B cell (primary cell): ENCODE measurements at regions not wholly inside any gene's neighbourhood (a gene's known extent, or its start where the extent isn't known, plus 50 kb on each side); places are given as distances from the start of the nearest gene placed in this dataset.

Source experiments
- ATAC-seq: fragments of 200-7000 bp; cut with Tn5 transposase; one replicate; pipeline ENCODE4 v1.10.0; 2021; ENCODE audit warnings: low read depth, mild to moderate bottlenecking, moderate number of reproducible peaks, moderate library complexity
- CTCF ChIA-PET: fragments of 350-600 bp; sonication (Branson Sonifier 250); formaldehyde crosslinking; loops from one replicate; lab custom pipeline; 2021; ENCODE audit warnings: antibody characterized with exemption, inconsistent platforms; lab: Charles Lee
- POLR2A ChIA-PET: fragments of 350-600 bp; sonication (Branson Sonifier 250); formaldehyde crosslinking; loops from one replicate; lab custom pipeline; 2021; ENCODE audit warnings: antibody characterized with exemption; lab: Charles Lee
- DNase-seq: peaks from one replicate; pipeline ENCODE4 v3.0.0; 2013
- H2AFZ ChIP-seq: 2 replicates; pipeline ENCODE4 v1.6.1; 2012; ENCODE audit warnings: mild to moderate bottlenecking, low read depth, low read length; ENCODE audit not compliant: insufficient read depth, poor library complexity, severe bottlenecking
- H3K27ac ChIP-seq, 2 donors: 1 replicate in 1 of 2; 2 replicates in 1 of 2; pipeline ENCODE4 v1.5.1; 2012 to 2013; ENCODE audit warnings: low read length in 2 of 2, mild to moderate bottlenecking in 2 of 2, moderate library complexity in 1 of 2
- H3K27me3 ChIP-seq, 4 experiments: fragments of 200-600 bp in 1 of 4; sonication (generic) in 1 of 4; replicated peaks in 1 of 4; 1 replicate in 2 of 4; 2 replicates in 2 of 4; pipeline versions ENCODE4 v1.6.1 to v1.7.0; 2013 to 2016; ENCODE audit warnings: low read length in 3 of 4, mild to moderate bottlenecking in 2 of 4, mixed read lengths in 1 of 4, moderate library complexity in 1 of 4; ENCODE audit not compliant: insufficient read depth in 4 of 4, control insufficient read depth in 3 of 4; ENCODE audit errors: control extremely low read depth in 1 of 4
- H3K36me3 ChIP-seq, 2 experiments: replicated peaks in 1 of 2; 1 replicate in 1 of 2; 2 replicates in 1 of 2; pipeline versions ENCODE4 v1.6.1 to v1.7.1; 2013; ENCODE audit warnings: low read length in 1 of 2; ENCODE audit not compliant: insufficient read depth in 2 of 2, control insufficient read depth in 1 of 2; ENCODE audit errors: control extremely low read depth in 1 of 2, extremely low read depth in 1 of 2
- H3K4me1 ChIP-seq, 2 donors: fragments of 200-600 bp in 1 of 2; sonication (generic) in 1 of 2; 1 replicate in 1 of 2; 2 replicates in 1 of 2; pipeline versions ENCODE4 v1.5.1 to v1.6.1; 2013 to 2017; ENCODE audit warnings: low read length in 2 of 2; ENCODE audit not compliant: control insufficient read depth in 2 of 2, insufficient read depth in 2 of 2
- H3K4me2 ChIP-seq: replicated peaks from 2 replicates; pipeline ENCODE3; 2012; ENCODE audit warnings: mild to moderate bottlenecking, low read depth, low read length; ENCODE audit not compliant: poor library complexity, severe bottlenecking
- H3K4me3 ChIP-seq, 5 experiments: fragments of 200-600 bp in 1 of 5; sonication (generic) in 1 of 5; 1 replicate in 3 of 5; 2 replicates in 2 of 5; pipeline versions ENCODE4 v1.5.1 to v1.7.0; 2011 to 2016; ENCODE audit warnings: low read length in 4 of 5, mild to moderate bottlenecking in 4 of 5, low read depth in 2 of 5, control low read depth in 1 of 5, moderate library complexity in 1 of 5; ENCODE audit not compliant: insufficient read depth in 1 of 5; ENCODE audit errors: control extremely low read depth in 1 of 5, extremely low read depth in 1 of 5
- H3K79me2 ChIP-seq: fragments of 200-600 bp; sonication (generic); one replicate; pipeline ENCODE4 v1.6.0; 2016; ENCODE audit warnings: low read length; ENCODE audit not compliant: control insufficient read depth, insufficient read depth
- H3K9ac ChIP-seq: fragments of 200-600 bp; sonication (generic); 2 replicates; pipeline ENCODE4 v1.6.1; 2017; ENCODE audit warnings: mild to moderate bottlenecking, low read length, moderate library complexity
- H3K9me3 ChIP-seq, 3 donors: one replicate each; pipeline versions ENCODE4 v1.6.1 to v1.7.1; 2013; ENCODE audit warnings: low read length in 2 of 3; ENCODE audit not compliant: control insufficient read depth in 2 of 3, insufficient read depth in 1 of 3; ENCODE audit errors: control extremely low read depth in 1 of 3
- H4K20me1 ChIP-seq: 2 replicates; pipeline ENCODE4 v1.6.0; 2012; ENCODE audit warnings: mild to moderate bottlenecking, low read length; ENCODE audit not compliant: insufficient read depth, control insufficient read depth, poor library complexity, severe bottlenecking
- H3K27ac Mint-ChIP-seq: one replicate; pipeline ENCODE4 v1.8.0; 2021; ENCODE audit warnings: mixed read lengths
- H3K27me3 Mint-ChIP-seq: one replicate; pipeline ENCODE4 v1.8.0; 2021; ENCODE audit warnings: mixed read lengths
- H3K4me1 Mint-ChIP-seq: one replicate; pipeline ENCODE4 v1.8.0; 2021; ENCODE audit warnings: mixed read lengths
- H3K4me3 Mint-ChIP-seq: one replicate; pipeline ENCODE4 v1.8.0; 2021; ENCODE audit warnings: mixed read lengths
- H3K9me3 Mint-ChIP-seq: one replicate; pipeline ENCODE4 v1.8.0; 2022; ENCODE audit warnings: mixed read lengths; ENCODE audit not compliant: insufficient read depth
- CTCF ChIP-seq: fragments of 200-600 bp; IDR thresholded peaks from one replicate; pipeline ENCODE4 v1.8.0; 2022; ENCODE audit warnings: antibody characterized with exemption, mild to moderate bottlenecking
- EZH2 ChIP-seq: IDR thresholded peaks from 2 replicates; pipeline ENCODE4 v1.6.1; 2012; ENCODE audit warnings: borderline replicate concordance, low read depth, mild to moderate bottlenecking, moderate library complexity, low read length; ENCODE audit not compliant: insufficient read depth, poor library complexity, severe bottlenecking
- WGBS: methylation state at CpG from one replicate; pipeline ENCODE4 v1.1.5; 2013; ENCODE audit warnings: missing lambda C conversion rate; ENCODE audit not compliant: insufficient coverage; 5-methylcytosine and 5-hydroxymethylcytosine counted together
- intact Hi-C: fragments of 100-400 bp; cut with micrococcal nuclease; formaldehyde crosslinking; loops from one replicate; pipeline ENCODE4 v1.10.0; 2022

- DNase-seq = no peak
- ATAC-seq = no peak
- CTCF ChIA-PET = no interaction called here
- H3K4me1 Mint-ChIP-seq = no peaks in the 10 kb centered on the region
- Histone ChIP-seq H3K27ac (no peak overlapping the region), H3K9ac (no peak overlapping the region), H2AFZ (no peak overlapping the region), H3K4me2 (no peak overlapping the region), H3K4me3 (no peak overlapping the region), H3K9me3 (peaks cover 0 to 20% (median 0%) of the 10 kb centered on the region in 3 donors), H3K27me3 (no peaks in the 10 kb centered on the region), H3K4me1 (no peaks in the 10 kb centered on the region), H3K36me3 (no peaks in the 10 kb centered on the region), H3K79me2 (no peaks in the 10 kb centered on the region), H4K20me1 (no peaks in the 10 kb centered on the region)
- intact Hi-C loops = no loop called here
- peaks cover 5% of the 10 kb centered on the region for H3K9me3 Mint-ChIP-seq
- WGBS = 95% methylated on average over 13 of the region's 13 CpGs
- H3K27ac Mint-ChIP-seq = no peak overlapping the region
- H3K27me3 Mint-ChIP-seq = no peaks in the 10 kb centered on the region
- no peak for TF ChIP-seq EZH2
- POLR2A ChIA-PET = no interaction called here
- H3K4me3 Mint-ChIP-seq = no peak overlapping the region
These were observed 753.2 kb upstream of the PCDH20 start for GRCh38 chr13:62168891-62169290.

GRCh38 chr13:62167650-62168172 is 752.1 kb upstream of the PCDH20 start:
- Histone ChIP-seq H4K20me1 (no peaks in the 10 kb centered on the region), H3K4me3 (no peak overlapping the region), H3K9ac (no peak overlapping the region), H3K36me3 (no peaks in the 10 kb centered on the region), H2AFZ (no peak overlapping the region), H3K79me2 (no peaks in the 10 kb centered on the region), H3K27me3 (no peaks in the 10 kb centered on the region), H3K9me3 (peaks cover 0 to 20% (median 0%) of the 10 kb centered on the region in 3 donors), H3K4me1 (no peaks in the 10 kb centered on the region), H3K4me2 (no peak overlapping the region), H3K27ac (no peak overlapping the region)
- ChIA-PET CTCF (no interaction called here), POLR2A (no interaction called here)
- DNase-seq (no peak), ATAC-seq (no peak)
- H3K4me1 Mint-ChIP-seq = no peaks in the 10 kb centered on the region
- peaks cover 3% of the 10 kb centered on the region for H3K9me3 Mint-ChIP-seq
- intact Hi-C loops = no loop called here
- 91% methylated on average over 12 of the region's 12 CpGs for WGBS
- no peak overlapping the region for H3K4me3 Mint-ChIP-seq
- no peak for TF ChIP-seq EZH2
- no peak for TF ChIP-seq CTCF
- no peak overlapping the region for H3K27ac Mint-ChIP-seq
- no peaks in the 10 kb centered on the region for H3K27me3 Mint-ChIP-seq
